ENCODE measurements at regions not wholly inside any gene's neighbourhood (a gene's known extent, or its start where the extent isn't known, plus 50 kb on each side); places are given as distances from the start of the nearest gene placed in this dataset.
A peak's percentile ranks its signal among the peaks of the same experiment; 100 is the strongest.

DNA sequence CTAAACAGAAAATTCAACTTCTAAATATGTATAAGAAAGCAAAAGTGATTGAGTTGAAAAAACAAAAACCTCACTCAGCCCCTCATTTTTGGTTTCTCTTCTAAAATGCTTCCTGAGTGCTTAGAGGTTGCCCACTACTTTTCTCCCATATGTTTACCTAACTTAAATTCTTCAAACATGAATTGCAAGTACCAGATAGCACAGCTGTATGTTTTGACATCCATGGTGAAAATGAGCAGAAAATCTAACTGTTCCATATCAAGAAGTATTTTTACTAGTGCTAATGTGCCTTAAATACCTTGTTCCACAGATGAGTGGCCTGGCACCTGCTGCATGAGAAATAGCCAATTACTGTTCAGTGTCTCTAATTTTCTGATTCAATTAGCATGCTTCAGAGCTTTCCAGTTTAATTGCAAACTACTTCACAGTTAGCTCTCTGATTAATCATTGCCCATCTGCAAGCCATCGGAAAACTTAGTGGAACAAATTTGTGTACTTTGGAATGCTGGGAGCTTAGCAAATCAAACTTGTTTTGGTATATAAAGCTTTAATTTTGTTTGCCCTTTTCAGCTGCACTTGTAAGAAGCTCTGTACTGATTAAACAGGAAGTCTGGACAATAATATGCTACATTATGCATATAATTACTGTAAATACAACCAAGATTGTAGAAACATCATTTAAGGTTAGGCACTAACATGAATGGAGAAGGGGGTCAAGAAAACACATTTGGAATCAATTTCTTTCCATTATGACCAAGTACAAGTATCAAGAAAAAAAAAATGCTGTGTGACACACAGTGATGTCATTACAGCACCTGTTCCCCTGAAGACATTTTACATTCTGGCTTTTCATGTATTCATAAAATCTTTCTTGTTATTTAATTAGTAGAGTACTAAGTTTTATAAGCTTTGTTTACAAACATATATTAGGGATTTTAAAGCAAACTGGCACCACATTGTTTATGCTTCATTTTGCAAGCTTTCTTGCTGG, 65.6 kb downstream of the POU5F2 start:
- peak; percentile 87 for FAIRE-seq
- H3K27me3 ChIP-seq (ENCODE audit: control insufficient read depth, insufficient read depth, low read length), result no peaks in the 10 kb centered on the region
- TF ChIP-seq, protein P1, sequence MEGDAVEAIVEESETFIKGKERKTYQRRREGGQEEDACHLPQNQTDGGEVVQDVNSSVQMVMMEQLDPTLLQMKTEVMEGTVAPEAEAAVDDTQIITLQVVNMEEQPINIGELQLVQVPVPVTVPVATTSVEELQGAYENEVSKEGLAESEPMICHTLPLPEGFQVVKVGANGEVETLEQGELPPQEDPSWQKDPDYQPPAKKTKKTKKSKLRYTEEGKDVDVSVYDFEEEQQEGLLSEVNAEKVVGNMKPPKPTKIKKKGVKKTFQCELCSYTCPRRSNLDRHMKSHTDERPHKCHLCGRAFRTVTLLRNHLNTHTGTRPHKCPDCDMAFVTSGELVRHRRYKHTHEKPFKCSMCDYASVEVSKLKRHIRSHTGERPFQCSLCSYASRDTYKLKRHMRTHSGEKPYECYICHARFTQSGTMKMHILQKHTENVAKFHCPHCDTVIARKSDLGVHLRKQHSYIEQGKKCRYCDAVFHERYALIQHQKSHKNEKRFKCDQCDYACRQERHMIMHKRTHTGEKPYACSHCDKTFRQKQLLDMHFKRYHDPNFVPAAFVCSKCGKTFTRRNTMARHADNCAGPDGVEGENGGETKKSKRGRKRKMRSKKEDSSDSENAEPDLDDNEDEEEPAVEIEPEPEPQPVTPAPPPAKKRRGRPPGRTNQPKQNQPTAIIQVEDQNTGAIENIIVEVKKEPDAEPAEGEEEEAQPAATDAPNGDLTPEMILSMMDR (IDR thresholded peaks at IDR 0.05; ENCODE audit: borderline replicate concordance, extremely low read depth, insufficient read depth), result no peak
- peak in 3 of 5 donors; percentile 15 to 65 (median 55) for DNase-seq
- no peaks in the 10 kb centered on the region for H3K36me3 ChIP-seq (ENCODE audit: control insufficient read depth in 2 of 3, insufficient read depth in 3 of 3, low read length in 3 of 3)
- H3K4me1 ChIP-seq (ENCODE audit: control insufficient read depth in 2 of 3, insufficient read depth in 2 of 3, low read depth in 1 of 3, low read length in 3 of 3), result peaks cover 0 to 17% (median 15%) of the 10 kb centered on the region in 3 donors
- H3K9ac ChIP-seq (ENCODE audit: low read length in 3 of 3), result no peak overlapping the region
- no peak overlapping the region for H3K4me3 ChIP-seq (ENCODE audit: low read length in 3 of 3)
- intact Hi-C loops (cut with DNase I), result no loop called here
- H3K9me3 ChIP-seq (ENCODE audit: control insufficient read depth in 2 of 3, insufficient read depth in 1 of 3, low read length in 3 of 3), result no peaks in the 10 kb centered on the region
- H3K27ac ChIP-seq (ENCODE audit: low read depth in 2 of 2, low read length in 2 of 2), result no peak overlapping the region

DNA sequence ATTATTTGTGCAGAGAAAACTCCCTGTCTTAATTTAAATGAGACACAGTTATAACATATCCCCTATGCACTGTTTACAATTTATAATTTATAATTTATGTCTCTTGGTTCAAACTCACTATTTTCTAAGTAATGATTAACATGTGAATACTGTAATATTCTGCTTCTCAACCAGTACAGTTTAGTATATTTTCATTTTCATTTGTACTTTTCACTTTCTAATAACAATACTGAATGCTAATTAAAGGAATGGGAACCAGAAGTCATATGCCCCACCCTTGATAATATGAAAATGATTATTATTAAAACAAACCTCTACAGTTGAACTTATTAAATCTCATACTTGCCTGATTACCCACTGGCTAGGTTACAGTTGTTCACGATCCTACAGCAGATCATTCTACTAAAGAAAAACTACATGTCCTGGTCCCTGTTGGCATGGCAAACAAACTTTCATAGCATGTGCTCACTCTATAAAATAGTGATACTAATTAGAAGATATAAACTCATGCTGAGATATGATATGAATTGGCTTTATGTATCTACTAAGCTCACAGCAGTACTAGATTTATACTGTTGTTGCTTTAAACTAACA, 66.4 kb downstream of the POU5F2 start:
- H3K9ac ChIP-seq (ENCODE audit: low read length in 3 of 3), result no peak overlapping the region
- FAIRE-seq, result peak; percentile 6

DNA sequence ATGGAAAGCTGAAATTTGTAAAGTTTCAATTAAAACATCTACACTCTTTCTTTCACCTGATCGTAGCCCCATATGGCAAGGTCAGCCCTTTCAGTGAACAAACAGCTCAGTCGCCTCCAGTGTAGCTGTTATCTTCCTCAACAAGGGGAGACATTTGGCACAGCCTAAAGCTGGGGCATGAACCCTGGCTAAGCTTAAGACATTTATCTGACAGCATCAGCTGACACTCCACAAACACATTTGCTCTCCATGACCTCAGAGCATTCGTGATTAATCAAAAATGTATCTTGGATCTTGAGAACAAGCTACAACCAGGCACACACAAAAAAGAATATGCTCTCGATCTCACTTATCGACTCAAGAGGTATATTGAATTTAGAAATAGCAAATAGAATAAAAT, 67.3 kb downstream of the POU5F2 start:
- DNase-seq (peak in 1 of 5 donors; percentile 9), FAIRE-seq (no peak)
- H3K4me3 ChIP-seq (ENCODE audit: low read length in 3 of 3), result no peak overlapping the region
- no peak overlapping the region for H3K27ac ChIP-seq (ENCODE audit: low read depth in 2 of 2, low read length in 2 of 2)
- no peaks in the 10 kb centered on the region for H3K36me3 ChIP-seq (ENCODE audit: control insufficient read depth in 2 of 3, insufficient read depth in 3 of 3, low read length in 3 of 3)
- TF ChIP-seq, protein P1 (IDR thresholded peaks at IDR 0.05; ENCODE audit: borderline replicate concordance, extremely low read depth, insufficient read depth), result no peak
- H3K4me1 ChIP-seq (ENCODE audit: control insufficient read depth in 2 of 3, insufficient read depth in 2 of 3, low read depth in 1 of 3, low read length in 3 of 3), result peaks cover 0 to 17% (median 15%) of the 10 kb centered on the region in 3 donors
- H3K27me3 ChIP-seq (ENCODE audit: control insufficient read depth, insufficient read depth, low read length), result no peaks in the 10 kb centered on the region
- H3K9ac ChIP-seq (ENCODE audit: low read length in 3 of 3), result no peak overlapping the region
- no peaks in the 10 kb centered on the region for H3K9me3 ChIP-seq (ENCODE audit: control insufficient read depth in 2 of 3, insufficient read depth in 1 of 3, low read length in 3 of 3)
- intact Hi-C loops (cut with DNase I), result no loop called here

More for the DNA sequence above, 66.4 kb downstream of the POU5F2 start:
- H3K27me3 ChIP-seq (ENCODE audit: control insufficient read depth, insufficient read depth, low read length), result no peaks in the 10 kb centered on the region
- H3K9me3 ChIP-seq (ENCODE audit: control insufficient read depth in 2 of 3, insufficient read depth in 1 of 3, low read length in 3 of 3), result no peaks in the 10 kb centered on the region
- DNase-seq, result no peak
- intact Hi-C loops (cut with DNase I), result no loop called here
- no peak overlapping the region for H3K27ac ChIP-seq (ENCODE audit: low read depth in 2 of 2, low read length in 2 of 2)
- TF ChIP-seq, protein P1 (IDR thresholded peaks at IDR 0.05; ENCODE audit: borderline replicate concordance, extremely low read depth, insufficient read depth), result no peak
- no peaks in the 10 kb centered on the region for H3K36me3 ChIP-seq (ENCODE audit: control insufficient read depth in 2 of 3, insufficient read depth in 3 of 3, low read length in 3 of 3)
- no peak overlapping the region for H3K4me3 ChIP-seq (ENCODE audit: low read length in 3 of 3)
- H3K4me1 ChIP-seq (ENCODE audit: control insufficient read depth in 2 of 3, insufficient read depth in 2 of 3, low read depth in 1 of 3, low read length in 3 of 3), result peaks cover 0 to 17% (median 15%) of the 10 kb centered on the region in 3 donors

Measured in kidney (tissue), 13 donors.